D721Med (cell line): ENCODE measurements at regions not wholly inside any gene's neighbourhood (a gene's known extent, or its start where the extent isn't known, plus 50 kb on each side); places are given as distances from the start of the nearest gene placed in this dataset.

ENCODE experiments used
- DNase-seq: peaks from one replicate; pipeline ENCODE4 v3.0.0; 2011; ENCODE audit warnings: low spot score; ENCODE audit not compliant: insufficient read length
- FAIRE-seq: peaks from 2 replicates; lab custom pipeline; 2011; peaks lifted over from hg19 to GRCh38; lab: Jason Lieb, UNC
- TF ChIP-seq, protein P1 (sequence below): IDR thresholded peaks from 2 replicates; pipeline ENCODE4 v1.5.1; 2012; ENCODE audit warnings: mild to moderate bottlenecking, control low read depth; ENCODE audit not compliant: insufficient read depth; ENCODE audit errors: missing control alignments

DNA sequence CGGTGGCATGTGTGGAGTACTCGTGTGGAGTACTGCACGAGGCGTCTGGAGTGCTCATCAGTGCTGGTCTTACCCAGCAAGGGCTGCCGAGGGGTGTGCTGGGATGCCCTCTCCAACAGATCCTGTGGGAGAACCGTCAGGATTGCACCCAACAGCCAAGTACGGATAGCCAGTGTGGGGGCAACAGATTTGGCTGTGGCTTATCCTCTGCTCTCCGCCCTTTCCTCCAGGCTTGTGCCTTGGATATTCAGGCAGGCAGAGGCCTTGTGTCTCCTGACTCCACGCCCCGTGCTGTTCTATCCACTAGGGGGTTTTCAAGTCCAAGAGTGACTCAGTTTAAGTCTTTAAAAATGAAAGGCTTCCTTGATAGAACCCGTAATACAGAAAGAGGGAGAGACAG is 321.0 kb upstream of the HS6ST1 start:
- DNase-seq (no peak), FAIRE-seq (no peak)
- TF ChIP-seq, protein P1, sequence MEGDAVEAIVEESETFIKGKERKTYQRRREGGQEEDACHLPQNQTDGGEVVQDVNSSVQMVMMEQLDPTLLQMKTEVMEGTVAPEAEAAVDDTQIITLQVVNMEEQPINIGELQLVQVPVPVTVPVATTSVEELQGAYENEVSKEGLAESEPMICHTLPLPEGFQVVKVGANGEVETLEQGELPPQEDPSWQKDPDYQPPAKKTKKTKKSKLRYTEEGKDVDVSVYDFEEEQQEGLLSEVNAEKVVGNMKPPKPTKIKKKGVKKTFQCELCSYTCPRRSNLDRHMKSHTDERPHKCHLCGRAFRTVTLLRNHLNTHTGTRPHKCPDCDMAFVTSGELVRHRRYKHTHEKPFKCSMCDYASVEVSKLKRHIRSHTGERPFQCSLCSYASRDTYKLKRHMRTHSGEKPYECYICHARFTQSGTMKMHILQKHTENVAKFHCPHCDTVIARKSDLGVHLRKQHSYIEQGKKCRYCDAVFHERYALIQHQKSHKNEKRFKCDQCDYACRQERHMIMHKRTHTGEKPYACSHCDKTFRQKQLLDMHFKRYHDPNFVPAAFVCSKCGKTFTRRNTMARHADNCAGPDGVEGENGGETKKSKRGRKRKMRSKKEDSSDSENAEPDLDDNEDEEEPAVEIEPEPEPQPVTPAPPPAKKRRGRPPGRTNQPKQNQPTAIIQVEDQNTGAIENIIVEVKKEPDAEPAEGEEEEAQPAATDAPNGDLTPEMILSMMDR: no peak

DNA sequence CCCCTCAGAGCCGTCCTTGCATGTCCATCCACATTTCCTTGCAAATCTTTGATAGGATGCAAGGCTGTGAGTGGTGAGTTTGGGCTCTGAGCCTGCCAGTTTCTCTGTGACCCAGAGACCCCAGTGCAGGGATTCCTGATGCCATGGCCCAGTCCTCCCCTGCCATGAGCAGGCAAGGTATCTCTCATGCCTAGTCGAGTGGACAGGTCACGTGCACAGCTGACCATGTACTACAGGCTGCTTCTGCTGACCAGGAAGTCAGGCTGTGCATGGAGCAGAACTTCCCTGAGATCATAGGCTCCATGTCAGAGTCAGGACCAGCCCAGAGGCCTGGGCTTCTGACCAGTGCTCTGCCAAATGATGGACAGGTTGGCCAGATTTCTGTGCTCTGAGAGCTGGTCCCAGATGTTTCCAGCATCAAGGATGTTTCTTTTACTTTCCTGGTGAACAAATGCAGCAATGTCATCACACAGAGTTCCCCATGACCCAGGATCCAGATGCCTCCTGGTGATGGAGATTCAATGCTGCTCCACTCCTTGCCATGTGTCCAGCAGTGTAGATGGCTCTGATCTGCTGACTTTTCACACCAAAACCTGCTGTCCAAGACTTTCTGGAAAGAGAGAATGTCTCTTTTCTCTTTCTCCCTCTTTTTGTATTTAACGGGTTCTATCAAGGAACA is 321.6 kb upstream of the HS6ST1 start:
- DNase-seq (no peak), FAIRE-seq (no peak)
- TF ChIP-seq, protein P1: no peak

DNA sequence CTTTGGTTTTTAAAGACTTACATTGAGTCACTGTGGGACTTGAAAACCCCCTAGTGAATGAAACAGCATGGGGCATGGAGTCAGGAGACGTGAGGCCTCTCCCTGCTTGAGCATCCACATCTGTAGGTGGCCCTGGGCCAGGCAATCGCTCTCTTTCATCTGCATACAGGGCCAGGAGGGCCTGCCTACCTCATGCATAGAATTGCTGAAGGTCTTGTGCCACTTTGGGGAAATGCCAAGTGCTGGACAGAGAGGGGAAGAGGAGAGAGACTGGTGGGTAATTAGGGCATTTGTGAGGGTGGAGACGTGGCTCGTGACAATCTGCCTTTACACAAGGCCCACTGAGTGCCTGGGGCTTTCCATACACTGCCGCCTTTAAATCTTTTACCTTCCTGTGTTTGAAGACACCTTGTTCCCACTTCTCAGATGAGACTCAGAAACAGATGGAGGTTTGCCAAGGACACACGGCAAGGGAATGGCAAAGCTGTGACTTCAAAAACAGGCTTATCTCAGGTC is 322.2 kb upstream of the HS6ST1 start:
- TF ChIP-seq, protein P1: no peak
- no peak for FAIRE-seq
- no peak for DNase-seq

DNA sequence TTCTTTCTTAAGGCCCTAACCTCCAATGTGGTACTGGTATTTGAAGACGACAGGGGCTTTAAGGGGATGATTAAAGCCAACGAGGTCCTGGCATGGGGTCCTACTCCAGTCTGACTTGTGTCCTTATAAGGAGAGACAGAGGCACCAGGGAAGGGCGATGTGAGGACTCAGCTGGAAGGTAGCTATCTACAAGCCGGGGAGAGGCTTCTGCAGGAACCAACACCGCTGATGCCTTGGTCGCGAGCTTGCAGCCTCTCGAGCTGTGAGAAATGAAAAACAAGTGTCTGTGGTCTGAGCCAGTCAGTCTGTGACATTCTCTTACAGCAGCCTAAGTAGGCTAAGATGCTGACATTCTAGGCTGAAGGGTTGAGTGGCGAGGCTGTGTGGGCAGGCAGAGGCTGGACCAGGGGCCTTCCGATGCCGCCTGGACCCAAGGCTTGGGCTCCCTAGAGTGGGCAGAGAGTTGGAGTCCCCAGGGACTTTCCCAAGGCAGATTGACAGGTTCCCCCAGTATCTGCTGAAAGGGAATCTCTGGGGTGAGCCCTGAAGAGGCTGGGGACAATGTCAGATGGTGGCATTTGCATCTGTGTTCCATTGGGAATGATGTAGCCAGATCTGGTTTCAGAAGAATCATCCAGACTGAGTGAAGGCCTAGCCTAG is 322.9 kb upstream of the HS6ST1 start:
- TF ChIP-seq, protein P1: no peak
- peak; percentile 6 for DNase-seq
- FAIRE-seq: no peak

DNA sequence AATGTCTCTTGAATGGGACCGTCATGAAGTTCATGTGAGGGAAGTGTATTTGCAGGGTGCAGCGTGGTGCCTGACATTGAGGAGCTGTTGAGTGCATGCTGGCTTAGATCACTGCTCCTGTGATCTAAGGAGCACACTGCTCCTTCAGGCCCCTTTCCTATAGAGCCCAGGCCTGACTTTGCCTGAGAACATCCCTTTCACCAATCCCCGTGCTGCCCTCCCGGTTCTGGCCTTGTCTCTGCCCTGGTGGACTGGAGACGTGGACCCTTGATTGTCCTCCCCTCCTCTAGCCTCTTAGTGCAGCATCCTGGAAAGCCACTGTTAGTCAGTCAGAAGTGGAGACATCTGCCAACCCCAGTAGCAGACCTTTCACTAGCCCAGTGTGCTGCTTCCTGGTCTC is 323.6 kb upstream of the HS6ST1 start:
- FAIRE-seq: no peak
- TF ChIP-seq, protein P1: no peak
- no peak for DNase-seq

DNA sequence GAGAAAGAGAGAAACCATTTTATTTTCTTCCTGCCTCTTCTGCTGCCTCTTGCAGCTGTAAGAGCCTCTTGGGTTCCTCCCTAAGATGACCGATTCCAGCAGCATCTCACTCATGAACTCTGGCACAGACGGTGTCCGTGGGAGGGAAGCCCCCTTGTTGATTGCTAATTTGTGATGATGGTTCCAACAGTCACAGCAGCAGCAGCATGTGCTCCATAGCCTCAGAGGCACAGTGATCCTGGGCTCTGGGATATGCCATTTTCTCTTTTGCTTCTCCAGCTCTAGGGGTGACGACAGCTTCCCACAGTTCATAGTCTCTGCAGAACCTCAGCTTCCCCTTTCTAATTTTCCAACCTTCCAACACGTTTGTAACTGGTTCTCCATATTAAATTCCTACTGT is 324.2 kb upstream of the HS6ST1 start:
- no peak for FAIRE-seq
- TF ChIP-seq, protein P1: no peak
- DNase-seq: no peak
